Breast epithelium (tissue), 3 donors: ENCODE measurements at regions not wholly inside any gene's neighbourhood (a gene's known extent, or its start where the extent isn't known, plus 50 kb on each side); places are given as distances from the start of the nearest gene placed in this dataset.

Experiments
- POLR2AphosphoS5 ChIP-seq, 3 donors: sonication (generic); formaldehyde crosslinking; IDR thresholded peaks; one replicate each; pipeline ENCODE4 v1.6.1; 2017; ENCODE audit warnings: antibody characterized with exemption in 3 of 3
- TF ChIP-seq, protein P1 (sequence below), 3 donors: fragments of 450-650 bp; IDR thresholded peaks; one replicate each; pipeline ENCODE4 v1.5.1; 2016 to 2017; ENCODE audit warnings: antibody characterized with exemption in 3 of 3, mild to moderate bottlenecking in 3 of 3, moderate library complexity in 3 of 3

DNA sequence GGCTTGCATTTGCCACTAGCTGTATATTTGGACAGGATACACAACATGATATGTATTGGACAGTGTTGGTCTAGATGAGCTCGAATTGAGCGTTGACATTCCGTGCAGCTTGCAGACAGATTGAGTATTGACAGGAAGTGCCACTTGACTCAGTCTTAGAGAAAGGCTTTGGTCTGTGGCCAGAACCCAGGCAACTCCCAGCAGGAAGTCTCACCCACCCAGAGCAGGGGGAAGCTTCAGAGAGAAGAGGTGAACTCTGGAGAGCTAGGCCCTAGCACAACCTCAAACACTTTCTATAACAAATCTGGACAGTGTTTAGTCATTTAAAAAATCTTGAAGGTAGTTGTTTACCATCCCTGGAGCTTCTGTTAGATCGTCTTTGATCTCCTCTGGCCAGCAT is 280.5 kb downstream of the FBXW7 start:
- TF ChIP-seq, protein P1, sequence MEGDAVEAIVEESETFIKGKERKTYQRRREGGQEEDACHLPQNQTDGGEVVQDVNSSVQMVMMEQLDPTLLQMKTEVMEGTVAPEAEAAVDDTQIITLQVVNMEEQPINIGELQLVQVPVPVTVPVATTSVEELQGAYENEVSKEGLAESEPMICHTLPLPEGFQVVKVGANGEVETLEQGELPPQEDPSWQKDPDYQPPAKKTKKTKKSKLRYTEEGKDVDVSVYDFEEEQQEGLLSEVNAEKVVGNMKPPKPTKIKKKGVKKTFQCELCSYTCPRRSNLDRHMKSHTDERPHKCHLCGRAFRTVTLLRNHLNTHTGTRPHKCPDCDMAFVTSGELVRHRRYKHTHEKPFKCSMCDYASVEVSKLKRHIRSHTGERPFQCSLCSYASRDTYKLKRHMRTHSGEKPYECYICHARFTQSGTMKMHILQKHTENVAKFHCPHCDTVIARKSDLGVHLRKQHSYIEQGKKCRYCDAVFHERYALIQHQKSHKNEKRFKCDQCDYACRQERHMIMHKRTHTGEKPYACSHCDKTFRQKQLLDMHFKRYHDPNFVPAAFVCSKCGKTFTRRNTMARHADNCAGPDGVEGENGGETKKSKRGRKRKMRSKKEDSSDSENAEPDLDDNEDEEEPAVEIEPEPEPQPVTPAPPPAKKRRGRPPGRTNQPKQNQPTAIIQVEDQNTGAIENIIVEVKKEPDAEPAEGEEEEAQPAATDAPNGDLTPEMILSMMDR (IDR thresholded peaks at IDR 0.05) = no peak
- TF ChIP-seq POLR2AphosphoS5 (IDR thresholded peaks at IDR 0.05) = no peak
